Neural cell (in vitro differentiated cells): ENCODE measurements at regions not wholly inside any gene's neighbourhood (a gene's known extent, or its start where the extent isn't known, plus 50 kb on each side); places are given as distances from the start of the nearest gene placed in this dataset.

Experiments
- H2AFZ ChIP-seq: fragments of 200-600, 300-800 bp; sonication (generic), shearing (Covaris generic); 2 replicates; pipeline ENCODE4 v1.6.0; 2014; ENCODE audit warnings: low read depth, mild to moderate bottlenecking, antibody characterized with exemption, low read length, moderate library complexity
- H3F3A ChIP-seq: fragments of 200-600 bp; shearing (Covaris generic); 2 replicates; pipeline ENCODE4 v1.6.1; 2016; ENCODE audit warnings: mild to moderate bottlenecking, moderate library complexity, mixed read lengths, antibody characterized with exemption, low read length; ENCODE audit not compliant: insufficient read depth, poor library complexity, severe bottlenecking
- H3K27ac ChIP-seq: fragments of 200-600, 300-800 bp; sonication (generic), shearing (Covaris generic); 2 replicates; pipeline ENCODE4 v1.5.1; 2014; ENCODE audit warnings: mild to moderate bottlenecking, low read length, moderate library complexity
- H3K27me3 ChIP-seq: fragments of 300-800, 200-600 bp; sonication (generic), shearing (Covaris generic); 2 replicates; pipeline ENCODE4 v1.6.0; 2014; ENCODE audit warnings: mild to moderate bottlenecking, low read depth, low read length, moderate library complexity; ENCODE audit not compliant: insufficient read depth
- H3K36me3 ChIP-seq: fragments of 300-800, 200-600 bp; sonication (generic), shearing (Covaris generic); 2 replicates; pipeline ENCODE4 v1.5.1; 2014; ENCODE audit warnings: mild to moderate bottlenecking, antibody characterized with exemption, low read length, moderate library complexity; ENCODE audit not compliant: insufficient read depth
- H3K4me2 ChIP-seq: fragments of 300-800, 200-600 bp; sonication (generic), shearing (Covaris generic); 2 replicates; pipeline ENCODE4 v1.6.0; 2014; ENCODE audit warnings: mild to moderate bottlenecking, low read length
- H3K4me3 ChIP-seq: fragments of 300-800, 200-600 bp; sonication (generic), shearing (Covaris generic); 2 replicates; pipeline ENCODE4 v1.5.1; 2014; ENCODE audit warnings: mild to moderate bottlenecking, low read length, moderate library complexity
- H3K79me2 ChIP-seq: fragments of 200-600 bp; shearing (Covaris generic); replicated peaks from 2 replicates; pipeline ENCODE4 v1.6.0; 2014; ENCODE audit warnings: mild to moderate bottlenecking, low read length, moderate library complexity; ENCODE audit not compliant: insufficient read depth
- H3K9ac ChIP-seq: fragments of 300-800, 200-600 bp; sonication (generic), shearing (Covaris generic); 2 replicates; pipeline ENCODE4 v1.6.1; 2016; ENCODE audit warnings: mild to moderate bottlenecking, low read length, mixed read lengths
- H3K9me2 ChIP-seq: fragments of 200-600 bp; shearing (Covaris generic); 2 replicates; pipeline ENCODE4 v1.6.1; 2016; ENCODE audit warnings: mild to moderate bottlenecking, low read length, mixed read lengths; ENCODE audit not compliant: insufficient read depth
- H3K9me3 ChIP-seq: fragments of 200-600, 300-800 bp; sonication (generic), shearing (Covaris generic); 2 replicates; pipeline ENCODE4 v1.6.1; 2016; ENCODE audit warnings: mild to moderate bottlenecking, mixed run types, low read length, moderate library complexity, mixed read lengths
- H4K20me1 ChIP-seq: fragments of 200-600 bp; shearing (Covaris generic); 2 replicates; pipeline ENCODE4 v1.6.1; 2016; ENCODE audit warnings: mild to moderate bottlenecking, mixed run types; ENCODE audit not compliant: insufficient read depth
- EP300 ChIP-seq: fragments of 450-650 bp; conservative IDR thresholded peaks from 2 replicates; pipeline ENCODE4 v1.6.1; 2014; ENCODE audit warnings: antibody characterized with exemption, mild to moderate bottlenecking, moderate library complexity; ENCODE audit not compliant: poor library complexity, severe bottlenecking
- EZH2 ChIP-seq: fragments of 200-600, 300-800 bp; shearing (Covaris generic), sonication (generic); IDR thresholded peaks from 2 replicates; pipeline ENCODE4 v1.6.1; 2014; ENCODE audit warnings: antibody characterized with exemption, low read length, borderline replicate concordance, mild to moderate bottlenecking; ENCODE audit not compliant: insufficient read depth, poor library complexity, severe bottlenecking
- MXI1 ChIP-seq: fragments of 450-650 bp; conservative IDR thresholded peaks from 2 replicates; pipeline ENCODE4 v1.6.1; 2014; ENCODE audit warnings: antibody characterized with exemption, mild to moderate bottlenecking; ENCODE audit not compliant: poor library complexity, severe bottlenecking
- POLR2AphosphoS5 ChIP-seq: IDR thresholded peaks from 2 replicates; pipeline ENCODE4 v1.6.1; 2012
- RAD21 ChIP-seq: fragments of 450-650 bp; conservative IDR thresholded peaks from 2 replicates; pipeline ENCODE4 v1.6.1; 2014; ENCODE audit warnings: antibody characterized with exemption, mild to moderate bottlenecking, moderate library complexity
- SMC3 ChIP-seq: fragments of 450-650 bp; conservative IDR thresholded peaks from 2 replicates; pipeline ENCODE4 v1.6.1; 2014; ENCODE audit warnings: antibody characterized with exemption, mild to moderate bottlenecking, moderate library complexity; ENCODE audit not compliant: poor library complexity
- TAF1 ChIP-seq: IDR thresholded peaks from 2 replicates; pipeline ENCODE4 v1.6.1; 2012; ENCODE audit warnings: low read depth
- TF ChIP-seq, protein P1 (sequence below): IDR thresholded peaks from 2 replicates; pipeline ENCODE4 v1.6.1; 2012; ENCODE audit warnings: borderline replicate concordance
- TF ChIP-seq, protein P2 (sequence below): fragments of 450-650 bp; IDR thresholded peaks from 2 replicates; pipeline ENCODE4 v1.5.1; 2014; ENCODE audit warnings: antibody characterized with exemption, mild to moderate bottlenecking, moderate library complexity; ENCODE audit not compliant: poor library complexity, severe bottlenecking

DNA sequence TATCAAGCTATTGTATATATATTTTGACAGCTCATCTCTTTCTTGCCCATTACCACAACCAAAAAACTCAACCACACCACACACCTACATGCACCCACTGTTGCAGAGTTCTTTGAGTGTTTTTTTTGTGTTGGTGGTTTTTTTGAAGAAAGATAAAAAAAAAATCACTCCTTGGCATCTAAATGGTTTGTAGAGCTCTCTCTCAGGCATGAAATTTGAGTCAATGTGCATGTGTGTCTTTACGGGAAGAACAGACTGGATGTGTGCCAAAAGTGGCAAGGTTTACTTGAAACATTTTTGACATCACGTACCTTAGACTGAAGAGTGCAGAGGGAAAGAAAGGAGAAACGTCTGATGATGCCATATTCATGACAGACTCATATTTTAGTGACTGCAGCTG lies 154.2 kb downstream of the FHIP1A start:
- H4K20me1 ChIP-seq, result no peaks in the 10 kb centered on the region
- H3K9me2 ChIP-seq, result no peaks in the 10 kb centered on the region
- H3K27me3 ChIP-seq, result no peaks in the 10 kb centered on the region
- H3K9ac ChIP-seq, result no peak overlapping the region
- TF ChIP-seq SMC3 (no peak), EP300 (no peak), RAD21 (no peak), TAF1 (no peak), POLR2AphosphoS5 (no peak), EZH2 (no peak), MXI1 (no peak)
- TF ChIP-seq, protein P1, sequence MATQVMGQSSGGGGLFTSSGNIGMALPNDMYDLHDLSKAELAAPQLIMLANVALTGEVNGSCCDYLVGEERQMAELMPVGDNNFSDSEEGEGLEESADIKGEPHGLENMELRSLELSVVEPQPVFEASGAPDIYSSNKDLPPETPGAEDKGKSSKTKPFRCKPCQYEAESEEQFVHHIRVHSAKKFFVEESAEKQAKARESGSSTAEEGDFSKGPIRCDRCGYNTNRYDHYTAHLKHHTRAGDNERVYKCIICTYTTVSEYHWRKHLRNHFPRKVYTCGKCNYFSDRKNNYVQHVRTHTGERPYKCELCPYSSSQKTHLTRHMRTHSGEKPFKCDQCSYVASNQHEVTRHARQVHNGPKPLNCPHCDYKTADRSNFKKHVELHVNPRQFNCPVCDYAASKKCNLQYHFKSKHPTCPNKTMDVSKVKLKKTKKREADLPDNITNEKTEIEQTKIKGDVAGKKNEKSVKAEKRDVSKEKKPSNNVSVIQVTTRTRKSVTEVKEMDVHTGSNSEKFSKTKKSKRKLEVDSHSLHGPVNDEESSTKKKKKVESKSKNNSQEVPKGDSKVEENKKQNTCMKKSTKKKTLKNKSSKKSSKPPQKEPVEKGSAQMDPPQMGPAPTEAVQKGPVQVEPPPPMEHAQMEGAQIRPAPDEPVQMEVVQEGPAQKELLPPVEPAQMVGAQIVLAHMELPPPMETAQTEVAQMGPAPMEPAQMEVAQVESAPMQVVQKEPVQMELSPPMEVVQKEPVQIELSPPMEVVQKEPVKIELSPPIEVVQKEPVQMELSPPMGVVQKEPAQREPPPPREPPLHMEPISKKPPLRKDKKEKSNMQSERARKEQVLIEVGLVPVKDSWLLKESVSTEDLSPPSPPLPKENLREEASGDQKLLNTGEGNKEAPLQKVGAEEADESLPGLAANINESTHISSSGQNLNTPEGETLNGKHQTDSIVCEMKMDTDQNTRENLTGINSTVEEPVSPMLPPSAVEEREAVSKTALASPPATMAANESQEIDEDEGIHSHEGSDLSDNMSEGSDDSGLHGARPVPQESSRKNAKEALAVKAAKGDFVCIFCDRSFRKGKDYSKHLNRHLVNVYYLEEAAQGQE, result no peak
- TF ChIP-seq, protein P2, sequence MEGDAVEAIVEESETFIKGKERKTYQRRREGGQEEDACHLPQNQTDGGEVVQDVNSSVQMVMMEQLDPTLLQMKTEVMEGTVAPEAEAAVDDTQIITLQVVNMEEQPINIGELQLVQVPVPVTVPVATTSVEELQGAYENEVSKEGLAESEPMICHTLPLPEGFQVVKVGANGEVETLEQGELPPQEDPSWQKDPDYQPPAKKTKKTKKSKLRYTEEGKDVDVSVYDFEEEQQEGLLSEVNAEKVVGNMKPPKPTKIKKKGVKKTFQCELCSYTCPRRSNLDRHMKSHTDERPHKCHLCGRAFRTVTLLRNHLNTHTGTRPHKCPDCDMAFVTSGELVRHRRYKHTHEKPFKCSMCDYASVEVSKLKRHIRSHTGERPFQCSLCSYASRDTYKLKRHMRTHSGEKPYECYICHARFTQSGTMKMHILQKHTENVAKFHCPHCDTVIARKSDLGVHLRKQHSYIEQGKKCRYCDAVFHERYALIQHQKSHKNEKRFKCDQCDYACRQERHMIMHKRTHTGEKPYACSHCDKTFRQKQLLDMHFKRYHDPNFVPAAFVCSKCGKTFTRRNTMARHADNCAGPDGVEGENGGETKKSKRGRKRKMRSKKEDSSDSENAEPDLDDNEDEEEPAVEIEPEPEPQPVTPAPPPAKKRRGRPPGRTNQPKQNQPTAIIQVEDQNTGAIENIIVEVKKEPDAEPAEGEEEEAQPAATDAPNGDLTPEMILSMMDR, result no peak
- no peaks in the 10 kb centered on the region for H3K36me3 ChIP-seq
- H2AFZ ChIP-seq, result no peak overlapping the region
- no peak overlapping the region for H3K4me3 ChIP-seq
- no peaks in the 10 kb centered on the region for H3K9me3 ChIP-seq
- H3F3A ChIP-seq, result peaks cover 4% of the 10 kb centered on the region
- H3K4me2 ChIP-seq, result no peak overlapping the region
- H3K79me2 ChIP-seq, result no peaks in the 10 kb centered on the region
- no peak overlapping the region for H3K27ac ChIP-seq

GRCh38 chr4:151564321-151564720 lies 155.3 kb downstream of the FHIP1A start:
- no peak overlapping the region for H3K4me3 ChIP-seq
- peaks cover 4% of the 10 kb centered on the region for H3F3A ChIP-seq
- H3K4me2 ChIP-seq, result no peak overlapping the region
- no peak overlapping the region for H3K9ac ChIP-seq
- no peaks in the 10 kb centered on the region for H3K36me3 ChIP-seq
- no peaks in the 10 kb centered on the region for H3K79me2 ChIP-seq
- H3K27me3 ChIP-seq, result no peaks in the 10 kb centered on the region
- TF ChIP-seq EZH2 (no peak), RAD21 (no peak), TAF1 (no peak), EP300 (no peak), POLR2AphosphoS5 (no peak), SMC3 (no peak), MXI1 (no peak)
- TF ChIP-seq, protein P1, result no peak
- TF ChIP-seq, protein P2, result no peak
- H3K9me2 ChIP-seq, result no peaks in the 10 kb centered on the region
- no peaks in the 10 kb centered on the region for H3K9me3 ChIP-seq
- H2AFZ ChIP-seq, result no peak overlapping the region
- no peak overlapping the region for H3K27ac ChIP-seq
- H4K20me1 ChIP-seq, result no peaks in the 10 kb centered on the region
